ENCODE measurements at regions not wholly inside any gene's neighbourhood (a gene's known extent, or its start where the extent isn't known, plus 50 kb on each side); places are given as distances from the start of the nearest gene placed in this dataset.

GRCh38 chr15:81483496-81483895, 109.5 kb upstream of the TMC3 start:
- H3K27ac ChIP-seq = no peak overlapping the region
- TF ChIP-seq CTCF (conservative IDR thresholded peaks at IDR 0.05) (no peak), ZFX (IDR thresholded peaks at IDR 0.05) (no peak)

GRCh38 chr15:81481346-81481745, 107.3 kb upstream of the TMC3 start:
- H3K27ac ChIP-seq = no peak overlapping the region
- no peak for TF ChIP-seq ZFX (IDR thresholded peaks at IDR 0.05)
- no peak for TF ChIP-seq CTCF (conservative IDR thresholded peaks at IDR 0.05)

- H3K27ac ChIP-seq = no peak overlapping the region
- TF ChIP-seq ZFX (IDR thresholded peaks at IDR 0.05) (no peak), CTCF (conservative IDR thresholded peaks at IDR 0.05) (peak; percentile 87)
Measured at GRCh38 chr15:81480645-81481053, 106.6 kb upstream of the TMC3 start.

GRCh38 chr15:81478354-81478753, 104.3 kb upstream of the TMC3 start:
- H3K27ac ChIP-seq = no peak overlapping the region
- TF ChIP-seq ZFX (IDR thresholded peaks at IDR 0.05) (no peak), CTCF (conservative IDR thresholded peaks at IDR 0.05) (no peak)

- TF ChIP-seq ZFX (IDR thresholded peaks at IDR 0.05) = no peak
Measured at GRCh38 chr15:81475926-81476325, 101.9 kb upstream of the TMC3 start.

GRCh38 chr15:81475471-81475870, 101.5 kb upstream of the TMC3 start:
- TF ChIP-seq CTCF (conservative IDR thresholded peaks at IDR 0.05) (no peak), ZFX (IDR thresholded peaks at IDR 0.05) (no peak)
- H3K27ac ChIP-seq = no peak overlapping the region

More at GRCh38 chr15:81475926-81476325, 101.9 kb upstream of the TMC3 start:
- no peak overlapping the region for H3K27ac ChIP-seq

GRCh38 chr15:81473946-81474345, 99.9 kb upstream of the TMC3 start:
- H3K27ac ChIP-seq = no peak overlapping the region
- no peak for TF ChIP-seq CTCF (conservative IDR thresholded peaks at IDR 0.05)
- TF ChIP-seq ZFX (IDR thresholded peaks at IDR 0.05) = no peak

GRCh38 chr15:81473177-81473576, 99.2 kb upstream of the TMC3 start:
- TF ChIP-seq CTCF (conservative IDR thresholded peaks at IDR 0.05) (no peak), ZFX (IDR thresholded peaks at IDR 0.05) (no peak)
- no peak overlapping the region for H3K27ac ChIP-seq

All from C4-2B (cell line).